Pancreas (tissue), 10 donors: ENCODE measurements at regions not wholly inside any gene's neighbourhood (a gene's known extent, or its start where the extent isn't known, plus 50 kb on each side); places are given as distances from the start of the nearest gene placed in this dataset.

Experiments
- ATAC-seq, 4 donors: fragments of 200-7000 bp; cut with Tn5 transposase; one replicate each; pipeline versions ENCODE4 v1.8.0 to v1.9.1; 2020; ENCODE audit warnings: mild to moderate bottlenecking in 4 of 4, moderate library complexity in 4 of 4
- DNase-seq, 6 donors: peaks; one replicate each; pipeline ENCODE4 v3.0.0-alpha.2; 2020
- FAIRE-seq: peaks from 2 replicates; lab custom pipeline; 2012; peaks lifted over from hg19 to GRCh38; lab: Jason Lieb, UNC
- H3K27ac ChIP-seq, 4 donors: fragments of 200-600 bp; sonication (generic); 1 replicate in 3 of 4; 2 replicates in 1 of 4; pipeline versions ENCODE4 v1.5.0 to v1.8.0; 2020
- H3K27me3 ChIP-seq, 4 donors: fragments of 200-600 bp; one replicate each; pipeline ENCODE4 v1.8.0; 2021
- H3K36me3 ChIP-seq, 3 donors: fragments of 200-600 bp; sonication (generic) in 1 of 3; one replicate each; pipeline versions ENCODE4 v1.5.0 to v1.8.0; 2020 to 2021
- H3K4me1 ChIP-seq, 3 donors: fragments of 200-600 bp; one replicate each; pipeline ENCODE4 v1.8.0; 2021
- H3K4me3 ChIP-seq, 4 donors: fragments of 200-600 bp; sonication (generic) in 2 of 4; one replicate each; pipeline versions ENCODE4 v1.5.0 to v1.8.0; 2020 to 2021
- H3K9me3 ChIP-seq, 4 donors: fragments of 200-600 bp; one replicate each; pipeline ENCODE4 v1.8.0; 2021
- CTCF ChIP-seq, 4 donors: fragments of 200-600 bp; sonication (generic) in 3 of 4; IDR thresholded peaks; one replicate each; pipeline versions ENCODE4 v1.5.0 to v1.8.0; 2021; ENCODE audit warnings: antibody characterized with exemption in 4 of 4
- WGBS, 2 donors: extraction: QIAGEN DNeasy Blood & Tissue Kit; methylation state at CpG; one replicate each; pipeline ENCODE4 v1.1.7; 2013; 5-methylcytosine and 5-hydroxymethylcytosine counted together
- intact Hi-C, 3 donors: fragments of 100-400 bp; cut with DNase I; formaldehyde crosslinking; loops; one replicate each; pipeline versions ENCODE4 v1.11.1 to v1.14.2; 2022
- donor health status: healthy with polysubstance abuse.
- donor health status: DM: no; HTN: no; CAD: no; lungs with moderate emphysema.
- donor health status: DM: no; HTN: no; CAD: no.
- donor health status: control.
- donor health status: control.
- donor health status: Bipolar disorder and iron deficiency.
- donor health status: DM: yes; HTN: yes; CAD: no.
- donor health status: DM: no; HTN: no; CAD: no.
- donor health status: DM: no; HTN: no; CAD: no.
- donor health status: DM: yes; HTN: yes; CAD: no.

- 47 to 56% methylated on average over 2 of the region's 2 CpGs for WGBS, 2 donors
- TF ChIP-seq CTCF (IDR thresholded peaks at IDR 0.05) = no peak
- Histone ChIP-seq H3K4me1 (no peaks in the 10 kb centered on the region), H3K4me3 (no peak overlapping the region), H3K27me3 (no peaks in the 10 kb centered on the region), H3K9me3 (no peaks in the 10 kb centered on the region), H3K36me3 (no peaks in the 10 kb centered on the region), H3K27ac (no peak overlapping the region)
- FAIRE-seq = no peak
- DNase-seq = no peak
- intact Hi-C loops = no loop called here
- peak in 1 of 4 donors; percentile 26 for ATAC-seq
These were observed 98.2 kb downstream of the KLF5 start for GRCh38 chr13:73157031-73157430.

- FAIRE-seq (no peak), ATAC-seq (no peak), DNase-seq (no peak)
- Histone ChIP-seq H3K4me3 (no peak overlapping the region), H3K27me3 (no peaks in the 10 kb centered on the region), H3K36me3 (no peaks in the 10 kb centered on the region), H3K4me1 (peaks cover 0 to 5% (median 2%) of the 10 kb centered on the region in 3 donors), H3K9me3 (no peaks in the 10 kb centered on the region), H3K27ac (no peak overlapping the region)
- intact Hi-C loops = no loop called here
- TF ChIP-seq CTCF (IDR thresholded peaks at IDR 0.05) = no peak
- 96 to 100% methylated on average over 2 of the region's 2 CpGs for WGBS, 2 donors
These were observed 87.9 kb downstream of the KLF5 start for GRCh38 chr13:73146707-73147106.

- peak overlapping the region in 1 of 4 donors; percentile 64 for H3K27ac ChIP-seq
- no peak for FAIRE-seq
These were observed 83.3 kb downstream of the KLF5 start for GRCh38 chr13:73142071-73142470.

GRCh38 chr13:73141292-73141771 is 82.5 kb downstream of the KLF5 start:
- Histone ChIP-seq H3K27me3 (no peaks in the 10 kb centered on the region), H3K27ac (peak overlapping the region in 3 of 4 donors; percentile 46 to 76 (median 64)), H3K4me1 (peaks cover 12 to 41% (median 16%) of the 10 kb centered on the region in 3 donors), H3K4me3 (peak overlapping the region in 1 of 4 donors; percentile 3), H3K9me3 (no peaks in the 10 kb centered on the region), H3K36me3 (no peaks in the 10 kb centered on the region)
- FAIRE-seq = no peak
- peak; percentile 44 to 73 (median 58) for ATAC-seq
- WGBS, 2 donors = 8% methylated on average over 4 of the region's 4 CpGs
- intact Hi-C loops = no loop called here
- peak in 2 of 6 donors; percentile 8 to 17 for DNase-seq
- no peak for TF ChIP-seq CTCF (IDR thresholded peaks at IDR 0.05)

More at GRCh38 chr13:73142071-73142470, 83.3 kb downstream of the KLF5 start:
- Histone ChIP-seq H3K4me1 (peaks cover 12 to 41% (median 16%) of the 10 kb centered on the region in 3 donors), H3K9me3 (no peaks in the 10 kb centered on the region), H3K27me3 (no peaks in the 10 kb centered on the region), H3K4me3 (no peak overlapping the region), H3K36me3 (no peaks in the 10 kb centered on the region)
- ATAC-seq (peak in 2 of 4 donors; percentile 6 to 7), DNase-seq (no peak)
- WGBS, 2 donors = 47 to 67% methylated on average over 5 of the region's 5 CpGs
- TF ChIP-seq CTCF (IDR thresholded peaks at IDR 0.05) = no peak
- intact Hi-C loops = no loop called here

- Histone ChIP-seq H3K4me1 (peaks cover 12 to 41% (median 16%) of the 10 kb centered on the region in 3 donors), H3K4me3 (peak overlapping the region in 1 of 4 donors; percentile 3), H3K36me3 (no peaks in the 10 kb centered on the region), H3K27ac (peak overlapping the region in 3 of 4 donors; percentile 46 to 76 (median 64)), H3K27me3 (no peaks in the 10 kb centered on the region), H3K9me3 (no peaks in the 10 kb centered on the region)
- DNase-seq = no peak
- no peak for TF ChIP-seq CTCF (IDR thresholded peaks at IDR 0.05)
- ATAC-seq = peak in 3 of 4 donors; percentile 32 to 68 (median 56)
- FAIRE-seq = no peak
- intact Hi-C loops = no loop called here
- WGBS, 2 donors = 52 to 56% methylated on average over 2 of the region's 2 CpGs
These were observed 82.0 kb downstream of the KLF5 start for GRCh38 chr13:73140801-73141200.
